Chondrocyte (in vitro differentiated cells): ENCODE measurements at regions not wholly inside any gene's neighbourhood (a gene's known extent, or its start where the extent isn't known, plus 50 kb on each side); places are given as distances from the start of the nearest gene placed in this dataset.

Experiments
- DNase-seq: peaks from one replicate; pipeline ENCODE4 v3.0.0; 2021; ENCODE audit warnings: mixed read lengths, low spot score
- H3K27ac Mint-ChIP-seq: one replicate; pipeline ENCODE4 v1.8.0; 2021; ENCODE audit warnings: mild to moderate bottlenecking, moderate library complexity, mixed read lengths; ENCODE audit not compliant: unreplicated experiment
- H3K27me3 Mint-ChIP-seq: 2 replicates; pipeline ENCODE4 v1.8.0; 2021; ENCODE audit warnings: low read depth, mixed read lengths
- H3K36me3 Mint-ChIP-seq: 2 replicates; pipeline ENCODE4 v1.8.0; 2021; ENCODE audit warnings: low read depth, mixed read lengths
- H3K4me1 Mint-ChIP-seq: 2 replicates; pipeline ENCODE4 v1.8.0; 2021; ENCODE audit warnings: low read depth, mild to moderate bottlenecking, mixed read lengths
- H3K4me3 Mint-ChIP-seq: one replicate; pipeline ENCODE4 v1.8.0; 2021; ENCODE audit warnings: mild to moderate bottlenecking, moderate library complexity, mixed read lengths; ENCODE audit not compliant: unreplicated experiment
- H3K9me3 Mint-ChIP-seq: 2 replicates; pipeline ENCODE4 v1.8.0; 2021; ENCODE audit warnings: low read depth, mixed read lengths
- TF ChIP-seq, protein P1 (sequence below): fragments of 200-600 bp; sonication (generic); IDR thresholded peaks from 2 replicates; pipeline ENCODE4 v1.5.0; 2021; ENCODE audit warnings: antibody characterized with exemption, mild to moderate bottlenecking, moderate library complexity

DNA sequence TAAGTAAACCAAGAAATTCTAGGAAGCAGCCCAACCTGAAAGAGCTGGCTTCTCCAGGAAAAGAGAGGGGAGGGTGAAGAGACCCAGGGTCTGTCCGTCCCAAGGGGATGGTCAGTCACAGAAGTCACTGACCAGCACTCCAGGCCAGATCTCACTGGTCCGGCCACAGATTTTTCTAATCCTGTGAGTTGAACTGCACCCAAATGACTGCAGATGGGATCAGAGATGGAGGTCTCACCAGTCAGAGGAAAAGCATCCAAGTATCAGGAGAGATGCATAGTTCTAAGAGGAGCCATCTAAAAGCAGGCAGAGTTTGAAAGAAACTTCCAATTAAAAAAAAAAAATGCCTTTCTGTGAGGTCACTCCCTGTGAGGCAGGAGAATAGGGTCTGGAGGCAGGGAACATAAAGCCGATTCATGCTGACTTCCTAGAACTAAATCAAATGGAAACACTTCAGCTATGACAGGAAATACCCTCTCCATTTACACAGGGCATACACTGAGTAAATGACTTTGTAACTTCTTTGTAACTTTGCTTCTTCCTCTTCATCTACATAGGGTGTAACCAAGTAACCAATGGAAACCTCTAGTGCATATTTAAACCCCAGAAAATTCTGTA lies 144.5 kb downstream of the CCDC34 start:
- Mint-ChIP-seq H3K4me1 (peaks cover 57% of the 10 kb centered on the region), H3K36me3 (no peaks in the 10 kb centered on the region), H3K27me3 (no peaks in the 10 kb centered on the region), H3K4me3 (peak overlapping the region; percentile 72), H3K9me3 (no peaks in the 10 kb centered on the region), H3K27ac (peak overlapping the region; percentile 85)
- TF ChIP-seq, protein P1, sequence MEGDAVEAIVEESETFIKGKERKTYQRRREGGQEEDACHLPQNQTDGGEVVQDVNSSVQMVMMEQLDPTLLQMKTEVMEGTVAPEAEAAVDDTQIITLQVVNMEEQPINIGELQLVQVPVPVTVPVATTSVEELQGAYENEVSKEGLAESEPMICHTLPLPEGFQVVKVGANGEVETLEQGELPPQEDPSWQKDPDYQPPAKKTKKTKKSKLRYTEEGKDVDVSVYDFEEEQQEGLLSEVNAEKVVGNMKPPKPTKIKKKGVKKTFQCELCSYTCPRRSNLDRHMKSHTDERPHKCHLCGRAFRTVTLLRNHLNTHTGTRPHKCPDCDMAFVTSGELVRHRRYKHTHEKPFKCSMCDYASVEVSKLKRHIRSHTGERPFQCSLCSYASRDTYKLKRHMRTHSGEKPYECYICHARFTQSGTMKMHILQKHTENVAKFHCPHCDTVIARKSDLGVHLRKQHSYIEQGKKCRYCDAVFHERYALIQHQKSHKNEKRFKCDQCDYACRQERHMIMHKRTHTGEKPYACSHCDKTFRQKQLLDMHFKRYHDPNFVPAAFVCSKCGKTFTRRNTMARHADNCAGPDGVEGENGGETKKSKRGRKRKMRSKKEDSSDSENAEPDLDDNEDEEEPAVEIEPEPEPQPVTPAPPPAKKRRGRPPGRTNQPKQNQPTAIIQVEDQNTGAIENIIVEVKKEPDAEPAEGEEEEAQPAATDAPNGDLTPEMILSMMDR: no peak
- DNase-seq: no peak

DNA sequence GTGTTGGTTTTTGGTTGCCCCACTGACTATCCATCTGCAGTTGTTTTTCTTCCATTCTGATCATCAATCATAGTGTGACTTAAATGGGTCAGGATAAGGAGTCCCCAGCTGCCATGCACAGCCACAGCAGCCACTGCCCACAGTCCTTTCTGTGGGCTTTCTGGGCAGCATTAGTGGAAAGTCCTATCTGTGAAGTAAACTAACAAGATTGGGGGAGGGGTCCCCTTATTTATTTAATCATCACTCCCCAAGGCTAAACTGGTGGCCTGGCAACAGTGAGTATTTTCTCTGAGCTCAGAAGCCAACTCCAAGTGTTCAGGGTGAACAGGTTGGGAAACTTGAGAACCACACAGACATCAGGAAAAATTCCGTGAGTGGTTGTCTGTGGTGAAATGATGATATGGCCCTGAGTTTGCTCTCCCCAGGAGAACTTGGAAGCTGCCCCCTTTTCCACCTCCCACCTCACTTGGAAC lies 145.0 kb downstream of the CCDC34 start:
- no peaks in the 10 kb centered on the region for H3K27me3 Mint-ChIP-seq
- peak overlapping the region; percentile 85 for H3K27ac Mint-ChIP-seq
- peaks cover 63% of the 10 kb centered on the region for H3K4me1 Mint-ChIP-seq
- TF ChIP-seq, protein P1: no peak
- H3K36me3 Mint-ChIP-seq: no peaks in the 10 kb centered on the region
- no peak for DNase-seq
- peak overlapping the region; percentile 10 for H3K4me3 Mint-ChIP-seq
- H3K9me3 Mint-ChIP-seq: no peaks in the 10 kb centered on the region

DNA sequence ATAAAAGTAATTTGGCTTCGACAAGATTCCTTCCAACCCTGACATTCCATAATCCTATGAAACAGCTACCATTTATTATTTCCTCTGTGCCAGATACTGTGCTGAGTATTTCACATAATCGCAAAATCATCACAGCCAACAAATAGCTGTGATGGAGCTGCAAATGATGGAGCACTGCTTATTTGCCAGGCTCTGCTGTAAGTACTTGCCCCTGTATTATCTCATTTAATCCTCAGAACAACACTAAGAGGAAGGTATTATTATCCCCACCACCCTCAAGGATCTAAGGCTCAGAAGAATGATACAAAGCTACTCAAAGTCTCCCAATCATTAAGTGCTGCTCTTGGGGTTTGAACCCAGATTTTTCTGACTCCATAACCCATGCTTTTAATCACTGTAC lies 145.5 kb downstream of the CCDC34 start:
- Mint-ChIP-seq H3K36me3 (no peaks in the 10 kb centered on the region), H3K27me3 (no peaks in the 10 kb centered on the region), H3K9me3 (no peaks in the 10 kb centered on the region), H3K4me1 (peaks cover 68% of the 10 kb centered on the region), H3K4me3 (no peak overlapping the region), H3K27ac (peak overlapping the region; percentile 85)
- DNase-seq: no peak
- TF ChIP-seq, protein P1: no peak

DNA sequence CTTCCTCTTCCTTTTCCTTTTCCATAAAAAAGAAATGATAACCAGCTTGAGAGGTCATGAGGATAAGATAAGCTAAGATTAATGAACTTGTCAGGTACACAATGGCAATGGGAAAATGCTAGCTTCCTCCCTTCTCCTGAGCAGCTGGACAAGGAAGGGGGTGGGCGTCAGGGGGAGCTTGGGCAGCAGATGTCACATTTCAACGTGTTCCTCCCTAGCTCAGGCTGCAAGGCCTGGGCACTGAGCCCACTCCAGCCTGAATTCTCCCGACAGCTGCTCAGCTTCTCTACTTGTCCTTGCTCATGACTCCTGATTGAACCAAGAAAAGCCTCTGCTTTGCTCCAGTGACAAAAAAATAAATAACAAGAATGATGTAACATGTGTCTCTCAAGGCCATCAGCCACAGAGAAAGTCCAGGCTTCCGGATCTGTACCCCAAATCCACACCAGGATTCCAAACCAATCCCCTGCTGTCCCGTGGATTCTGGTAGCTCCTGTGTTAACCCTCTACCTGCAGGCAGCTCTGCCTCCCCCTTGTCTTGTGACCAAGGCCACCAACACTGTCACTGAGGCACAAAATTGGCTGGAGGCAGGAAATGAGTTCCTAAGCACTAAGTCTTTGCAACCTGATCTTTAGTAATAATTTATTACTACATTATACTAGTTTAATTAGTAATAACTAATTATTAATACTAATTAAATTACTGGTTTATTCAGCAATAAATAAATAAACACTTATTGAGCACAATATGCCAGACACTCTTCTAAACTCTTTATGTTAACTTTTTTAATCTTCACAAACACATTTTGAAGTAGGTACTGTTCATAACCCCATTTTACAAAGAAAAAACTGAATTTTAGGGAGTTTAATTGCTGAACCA lies 146.5 kb downstream of the CCDC34 start:
- peaks cover 77% of the 10 kb centered on the region for H3K4me1 Mint-ChIP-seq
- TF ChIP-seq, protein P1: no peak
- DNase-seq: no peak
- H3K9me3 Mint-ChIP-seq: no peaks in the 10 kb centered on the region
- no peak overlapping the region for H3K4me3 Mint-ChIP-seq
- no peaks in the 10 kb centered on the region for H3K36me3 Mint-ChIP-seq
- peak overlapping the region; percentile 84 for H3K27ac Mint-ChIP-seq
- H3K27me3 Mint-ChIP-seq: no peaks in the 10 kb centered on the region

DNA sequence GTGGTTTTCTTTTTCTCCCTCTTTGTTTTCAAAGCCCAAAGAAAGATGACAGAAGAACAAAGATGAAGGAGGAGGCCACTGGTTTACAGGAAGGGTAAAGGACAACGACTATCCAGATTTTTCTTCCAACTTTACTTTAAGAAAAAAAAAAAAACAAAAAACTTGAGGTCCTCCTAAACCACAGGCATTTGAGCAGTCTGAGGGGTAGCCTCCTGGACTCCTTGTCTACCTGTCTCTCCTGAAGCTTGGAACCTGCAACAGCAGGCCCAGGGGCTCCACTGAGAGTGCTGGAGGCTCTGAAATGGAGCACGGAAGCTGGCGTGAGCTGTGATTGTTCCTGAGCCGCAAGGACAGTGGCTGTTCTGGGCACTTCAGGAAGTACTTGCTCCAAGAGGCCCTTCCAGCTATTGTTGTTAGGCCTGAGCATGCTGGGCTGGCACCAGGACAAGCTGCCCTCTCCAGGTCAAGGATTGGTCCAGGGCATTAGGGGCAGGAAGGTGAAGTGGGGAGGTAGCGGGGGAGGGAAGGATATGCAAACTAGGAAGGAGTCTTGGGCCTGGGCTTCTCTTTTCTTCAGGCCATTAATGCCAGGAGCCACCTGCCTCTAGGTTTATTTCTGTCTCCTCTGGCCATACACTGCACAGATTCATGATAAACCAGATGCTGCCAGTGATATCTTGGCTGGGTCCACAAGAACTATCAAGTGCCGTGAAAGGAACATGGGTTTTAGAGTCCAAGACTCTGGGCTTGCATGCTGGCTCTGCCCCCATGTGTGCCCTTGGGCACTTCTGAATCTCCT lies 147.3 kb downstream of the CCDC34 start:
- TF ChIP-seq, protein P1: no peak
- H3K4me1 Mint-ChIP-seq: peaks cover 82% of the 10 kb centered on the region
- H3K4me3 Mint-ChIP-seq: no peak overlapping the region
- DNase-seq: no peak
- no peaks in the 10 kb centered on the region for H3K27me3 Mint-ChIP-seq
- no peaks in the 10 kb centered on the region for H3K9me3 Mint-ChIP-seq
- no peaks in the 10 kb centered on the region for H3K36me3 Mint-ChIP-seq
- peak overlapping the region; percentile 84 for H3K27ac Mint-ChIP-seq
